ENCODE measurements at regions not wholly inside any gene's neighbourhood (a gene's known extent, or its start where the extent isn't known, plus 50 kb on each side); places are given as distances from the start of the nearest gene placed in this dataset.

GRCh38 chr20:11214256-11214840 is 540.5 kb upstream of the JAG1 start:
- no peak for TF ChIP-seq CTCF (IDR thresholded peaks at IDR 0.05; ENCODE audit: unreplicated experiment)
- CTCF ChIA-PET = no interaction called here
- H3K27ac Mint-ChIP-seq (ENCODE audit: unreplicated experiment) = no peak overlapping the region
- no peaks in the 10 kb centered on the region for H3K9me3 Mint-ChIP-seq (ENCODE audit: low read depth, unreplicated experiment)
- H3K4me1 Mint-ChIP-seq (ENCODE audit: low read depth, unreplicated experiment) = peaks cover 38% of the 10 kb centered on the region
- H3K27me3 Mint-ChIP-seq (ENCODE audit: unreplicated experiment) = no peaks in the 10 kb centered on the region
- no peak overlapping the region for H3K4me3 Mint-ChIP-seq (ENCODE audit: low read depth, unreplicated experiment)
- H3K36me3 Mint-ChIP-seq (ENCODE audit: insufficient read depth, unreplicated experiment) = peaks cover 5% of the 10 kb centered on the region
- intact Hi-C loops (cut with micrococcal nuclease; ENCODE audit: unreplicated experiment) = no loop called here
- no peak for DNase-seq
- no TSS peak for BruUV-seq (replicated peaks)

DNA sequence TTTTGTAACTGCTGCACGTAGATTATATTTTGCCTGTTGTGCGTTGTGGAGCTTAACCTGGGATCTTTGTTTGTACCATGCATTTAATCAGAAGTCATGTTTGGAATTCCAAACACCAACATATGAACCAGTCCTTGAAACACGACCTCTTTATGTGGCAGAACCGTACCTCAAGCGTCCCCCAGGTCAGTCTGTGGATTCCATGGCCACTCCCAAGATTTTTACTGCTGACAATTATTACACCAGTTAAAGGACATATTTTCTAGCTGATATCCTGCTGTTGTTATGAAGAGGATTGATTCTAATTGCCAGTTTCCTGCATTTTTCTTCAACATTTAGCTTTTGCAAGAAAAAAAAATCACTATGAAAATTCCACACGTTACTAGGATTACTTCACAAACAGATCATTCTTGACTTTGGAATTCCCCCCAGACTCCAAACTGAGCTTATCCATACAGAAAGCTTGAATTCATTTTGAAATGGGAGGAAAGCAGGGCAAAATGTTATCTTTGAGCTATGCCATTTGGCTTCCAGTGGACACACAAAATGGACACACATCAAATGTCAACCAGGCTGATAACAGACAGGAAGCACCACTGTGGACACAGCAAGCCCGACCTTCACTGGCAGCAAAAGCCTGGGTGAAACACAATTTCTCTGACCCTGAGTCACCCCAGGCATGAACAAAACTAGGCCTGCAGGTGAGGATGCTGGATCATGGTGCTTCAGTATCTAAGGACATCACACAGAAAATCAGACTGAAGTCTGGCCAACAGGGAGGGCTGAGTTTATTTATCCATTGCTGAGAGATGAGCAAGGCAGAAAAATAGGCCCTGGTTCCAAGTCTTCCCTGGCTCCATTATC is 542.9 kb upstream of the JAG1 start:
- no peaks in the 10 kb centered on the region for H3K36me3 Mint-ChIP-seq (ENCODE audit: insufficient read depth, unreplicated experiment)
- H3K4me3 Mint-ChIP-seq (ENCODE audit: low read depth, unreplicated experiment) = no peak overlapping the region
- intact Hi-C loops (cut with micrococcal nuclease; ENCODE audit: unreplicated experiment) = no loop called here
- no peaks in the 10 kb centered on the region for H3K27me3 Mint-ChIP-seq (ENCODE audit: unreplicated experiment)
- peak overlapping the region; percentile 52 for H3K27ac Mint-ChIP-seq (ENCODE audit: unreplicated experiment)
- no peaks in the 10 kb centered on the region for H3K9me3 Mint-ChIP-seq (ENCODE audit: low read depth, unreplicated experiment)
- peak; percentile 2 for DNase-seq
- peaks cover 36% of the 10 kb centered on the region for H3K4me1 Mint-ChIP-seq (ENCODE audit: low read depth, unreplicated experiment)
- CTCF ChIA-PET = interaction anchor here (2.5 kb wide), 1 partner anchor 9 kb away, joined by 14 read pairs; no protein-coding TSS in a partner anchor
- BruUV-seq (replicated peaks) = no TSS peak
- no peak for TF ChIP-seq CTCF (IDR thresholded peaks at IDR 0.05; ENCODE audit: unreplicated experiment)

DNA sequence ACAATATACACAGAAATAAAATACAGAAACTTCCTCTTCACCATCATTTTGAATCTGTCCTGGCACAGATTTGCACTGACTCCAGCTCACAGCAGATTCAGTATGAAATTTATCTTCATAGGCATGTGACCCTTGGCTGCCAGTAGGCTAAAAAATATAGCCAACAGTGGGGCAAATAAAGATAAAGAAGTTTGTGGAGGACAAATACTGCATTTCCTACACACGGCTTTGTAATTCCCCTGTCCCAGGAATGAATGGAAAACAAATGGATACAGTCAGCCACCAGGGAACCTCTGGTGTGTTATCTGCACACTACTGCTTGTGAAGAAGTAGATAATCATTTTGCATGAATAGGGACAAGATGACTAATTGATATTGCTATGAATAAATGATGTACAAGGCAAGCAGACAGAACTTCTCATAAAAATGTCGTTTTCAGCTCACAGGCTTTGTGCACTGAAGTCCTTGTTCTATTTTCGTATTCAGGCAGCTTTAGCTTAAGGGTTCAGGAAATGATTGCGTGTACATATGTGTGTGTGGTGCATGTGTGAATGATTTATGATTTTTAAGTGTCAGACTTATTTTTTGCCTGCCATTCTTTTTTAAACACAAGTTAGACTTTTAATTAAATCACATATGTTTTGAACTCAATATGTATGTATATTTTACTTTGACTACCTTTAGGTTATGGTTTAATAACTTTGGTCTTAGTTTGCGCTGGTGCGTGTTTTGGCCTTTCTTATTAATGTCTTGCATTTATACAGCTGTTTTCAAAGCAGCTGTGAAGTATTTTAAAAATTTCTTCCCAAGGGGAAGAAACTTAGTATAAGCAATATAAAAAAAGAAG is 543.8 kb upstream of the JAG1 start:
- no peaks in the 10 kb centered on the region for H3K27me3 Mint-ChIP-seq (ENCODE audit: unreplicated experiment)
- no TSS peak for BruUV-seq (replicated peaks)
- H3K27ac Mint-ChIP-seq (ENCODE audit: unreplicated experiment) = peak overlapping the region; percentile 52
- CTCF ChIA-PET = interaction anchor here (0.6 to 2.5 kb wide), 2 partner anchors 10 to 50 kb away, joined by 6 to 14 read pairs; no protein-coding TSS in a partner anchor
- no peak for DNase-seq
- no peaks in the 10 kb centered on the region for H3K9me3 Mint-ChIP-seq (ENCODE audit: low read depth, unreplicated experiment)
- H3K4me1 Mint-ChIP-seq (ENCODE audit: low read depth, unreplicated experiment) = peaks cover 39% of the 10 kb centered on the region
- intact Hi-C loops (cut with micrococcal nuclease; ENCODE audit: unreplicated experiment) = no loop called here
- H3K4me3 Mint-ChIP-seq (ENCODE audit: low read depth, unreplicated experiment) = no peak overlapping the region
- H3K36me3 Mint-ChIP-seq (ENCODE audit: insufficient read depth, unreplicated experiment) = no peaks in the 10 kb centered on the region
- TF ChIP-seq CTCF (IDR thresholded peaks at IDR 0.05; ENCODE audit: unreplicated experiment) = no peak

DNA sequence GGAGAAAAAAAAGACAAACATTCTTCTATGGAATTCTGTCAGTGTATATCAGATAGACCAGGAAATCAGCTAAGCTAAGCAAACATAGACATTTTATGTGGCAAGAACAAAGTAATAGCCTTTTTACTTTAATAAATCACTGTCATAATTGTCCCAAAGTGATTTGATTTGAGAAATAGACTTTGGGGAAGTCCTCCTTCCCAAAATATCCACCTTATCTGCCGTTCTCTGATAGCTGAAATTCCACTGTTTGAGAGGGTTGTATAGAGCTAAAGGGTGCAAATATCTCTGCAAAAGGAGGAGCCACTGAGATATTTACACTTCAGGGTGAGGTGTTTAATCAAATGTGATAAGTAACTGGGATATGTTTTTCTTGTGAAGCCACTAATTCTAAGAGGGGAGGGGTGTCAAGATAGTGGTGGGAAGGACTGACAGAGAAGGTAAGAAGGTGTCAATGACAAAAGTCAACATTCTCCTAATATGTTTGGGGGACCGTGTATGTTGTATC is 544.4 kb upstream of the JAG1 start:
- CTCF ChIA-PET = interaction anchor here (0.6 to 2.5 kb wide), 2 partner anchors 11 to 49 kb away, joined by 6 to 14 read pairs; no protein-coding TSS in a partner anchor
- no peak for TF ChIP-seq CTCF (IDR thresholded peaks at IDR 0.05; ENCODE audit: unreplicated experiment)
- Mint-ChIP-seq H3K27ac (ENCODE audit: unreplicated experiment) (peak overlapping the region; percentile 58), H3K36me3 (ENCODE audit: insufficient read depth, unreplicated experiment) (no peaks in the 10 kb centered on the region), H3K4me1 (ENCODE audit: low read depth, unreplicated experiment) (peaks cover 39% of the 10 kb centered on the region), H3K4me3 (ENCODE audit: low read depth, unreplicated experiment) (no peak overlapping the region), H3K27me3 (ENCODE audit: unreplicated experiment) (no peaks in the 10 kb centered on the region), H3K9me3 (ENCODE audit: low read depth, unreplicated experiment) (no peaks in the 10 kb centered on the region)
- intact Hi-C loops (cut with micrococcal nuclease; ENCODE audit: unreplicated experiment) = no loop called here
- BruUV-seq (replicated peaks) = no TSS peak
- DNase-seq = no peak

Measured in Calu3 (cell line).